NCI-H1105 treated with DMSO at 0.1 percent for 48 hours (cell line): ENCODE measurements at regions not wholly inside any gene's neighbourhood (a gene's known extent, or its start where the extent isn't known, plus 50 kb on each side); places are given as distances from the start of the nearest gene placed in this dataset.
"Not testable (repeated sequence)": the region's sequence is repeated elsewhere in the genome, so short reads cannot be mapped to it uniquely, and the experiment has no call there.

ENCODE experiments used
- DNase-seq: peaks from one replicate; lab custom pipeline; 2025; lab: John Stamatoyannopoulos, UW

DNA sequence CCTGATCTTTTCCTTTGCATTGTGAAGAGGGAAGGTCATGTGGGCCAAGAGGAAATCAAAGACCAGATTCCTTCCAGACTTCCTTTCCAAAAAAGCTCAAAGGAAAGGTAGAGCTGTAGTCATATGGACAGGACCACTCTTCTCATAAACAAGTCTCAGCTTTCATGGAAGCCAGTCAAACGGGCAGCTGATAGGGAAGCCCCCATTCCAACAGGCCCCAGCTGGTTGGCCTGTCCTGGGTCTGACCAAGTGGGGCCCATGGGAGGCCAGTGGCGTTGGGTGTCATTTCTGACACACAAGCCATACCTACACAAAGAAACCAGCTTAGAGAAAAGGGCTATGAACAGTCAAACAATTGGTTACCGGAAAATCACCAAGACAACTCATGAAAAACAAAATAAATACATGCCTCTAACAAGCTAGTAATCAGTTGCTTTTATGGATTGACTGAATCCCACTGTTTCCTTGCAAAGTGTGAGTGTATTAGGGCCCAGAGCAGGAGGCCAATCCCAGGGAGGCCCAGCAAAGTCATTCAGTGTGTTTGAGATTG is 149.6 kb upstream of the MAMLD1 start:
- DNase-seq, result no peak

DNA sequence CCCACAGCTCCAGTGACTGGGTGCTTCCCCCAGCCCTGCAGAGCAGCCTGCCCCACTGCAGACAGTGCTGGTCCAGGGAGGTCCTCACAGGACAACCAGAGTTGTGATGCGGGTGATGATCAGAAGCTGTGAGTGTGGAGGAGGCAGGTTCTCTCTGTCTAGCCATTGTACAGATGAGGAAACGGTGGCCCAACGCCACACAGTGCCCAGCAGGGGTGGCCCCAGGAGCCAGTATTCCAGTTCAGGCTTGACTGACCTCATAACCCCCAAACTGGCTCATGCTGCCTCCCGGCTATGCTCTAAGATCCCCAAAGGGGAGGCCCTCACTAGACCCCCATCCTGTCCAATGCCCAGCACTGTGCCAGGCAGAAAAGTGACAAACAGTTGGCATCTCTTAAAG is 147.1 kb upstream of the MAMLD1 start:
- DNase-seq, result not testable (repeated sequence)

GRCh38 chrX:150216716-150217115 is 146.4 kb upstream of the MAMLD1 start:
- DNase-seq, result no peak

DNA sequence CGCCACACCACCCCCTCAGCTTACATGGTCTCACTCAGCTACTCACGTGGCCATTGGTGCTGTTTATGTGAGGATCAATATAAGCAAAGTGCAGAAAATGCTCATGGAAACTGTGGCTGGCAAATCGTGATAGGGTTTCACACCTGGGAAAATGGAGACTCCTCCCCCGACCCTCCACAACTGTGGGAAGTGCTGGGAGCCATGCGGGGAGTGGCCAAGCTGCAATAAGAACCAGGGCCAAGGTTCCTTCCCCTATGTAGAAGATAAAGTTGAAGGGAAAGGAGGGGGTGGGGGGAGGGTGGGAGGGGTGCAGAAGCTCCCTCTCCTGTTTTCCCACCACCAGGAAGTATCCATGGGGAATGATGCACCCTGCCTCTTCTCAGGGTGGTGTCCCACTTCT is 145.5 kb upstream of the MAMLD1 start:
- DNase-seq, result no peak

GRCh38 chrX:150219374-150220185 is 143.5 kb upstream of the MAMLD1 start:
- DNase-seq, result no peak

GRCh38 chrX:150223176-150224015 is 139.7 kb upstream of the MAMLD1 start:
- no peak for DNase-seq

DNA sequence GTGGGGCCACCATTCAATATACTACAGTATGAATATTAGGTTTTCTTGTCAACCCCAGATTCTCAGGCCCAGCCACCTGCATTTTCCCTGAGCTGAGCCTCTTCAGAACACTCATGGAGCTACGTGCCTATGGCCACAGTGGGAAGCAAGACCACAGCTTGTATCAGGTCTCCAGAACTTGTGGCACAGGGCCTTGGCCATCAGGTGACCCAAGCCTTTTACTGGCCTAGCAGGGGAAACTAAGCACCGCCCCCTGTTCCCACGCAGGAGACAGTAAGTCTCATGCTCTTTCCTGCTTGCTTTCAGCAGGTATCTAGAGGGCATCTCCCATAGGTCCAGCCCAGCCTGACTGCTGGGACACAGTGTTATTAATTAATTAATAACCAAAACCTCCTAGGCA is 138.4 kb upstream of the MAMLD1 start:
- no peak for DNase-seq

DNA sequence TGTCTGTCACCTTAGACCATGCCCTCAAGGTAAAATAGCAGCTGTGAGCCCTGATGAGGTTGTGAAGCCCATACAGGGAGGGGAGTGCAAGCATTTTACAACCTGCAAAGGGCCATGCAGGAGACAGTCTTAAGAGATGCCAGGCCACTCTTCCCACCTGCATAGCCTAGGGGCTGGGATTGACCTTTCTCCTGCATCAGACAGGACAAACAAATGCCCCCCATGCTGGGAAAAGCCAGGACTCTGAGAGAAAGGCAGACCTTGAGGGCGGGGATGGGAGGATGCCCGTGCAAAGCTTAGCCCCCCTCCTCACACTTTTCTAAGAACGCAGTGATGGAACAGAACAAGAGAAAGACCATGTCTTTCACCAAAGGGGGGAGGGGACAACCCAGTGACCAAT is 137.9 kb upstream of the MAMLD1 start:
- DNase-seq, result no peak

DNA sequence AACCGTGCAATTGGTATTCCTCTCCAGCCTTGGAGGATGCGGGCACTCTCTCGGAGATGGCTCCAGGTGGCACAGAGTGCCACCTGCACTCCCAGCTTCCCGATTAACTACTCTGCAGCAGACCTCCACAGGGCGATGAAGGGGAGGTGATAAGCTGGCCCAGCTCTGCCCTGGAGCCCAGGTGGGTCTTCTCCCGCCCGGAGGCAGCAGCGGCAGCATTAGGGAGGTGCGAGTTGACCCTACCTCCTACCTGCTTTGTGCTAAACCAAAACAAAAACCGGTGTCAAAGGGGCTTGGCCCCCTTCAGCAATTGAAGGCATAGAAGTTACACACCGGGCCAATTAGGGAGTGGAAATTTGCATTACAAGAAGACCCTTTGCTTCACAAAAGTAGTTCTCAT is 137.4 kb upstream of the MAMLD1 start:
- DNase-seq, result no peak

- DNase-seq, result no peak
Observed at GRCh38 chrX:150226223-150226965, 136.7 kb upstream of the MAMLD1 start.

- no peak for DNase-seq
Observed at GRCh38 chrX:150227321-150227860, 135.7 kb upstream of the MAMLD1 start.

- no peak for DNase-seq
Observed at GRCh38 chrX:150227873-150228410, 135.2 kb upstream of the MAMLD1 start.

DNA sequence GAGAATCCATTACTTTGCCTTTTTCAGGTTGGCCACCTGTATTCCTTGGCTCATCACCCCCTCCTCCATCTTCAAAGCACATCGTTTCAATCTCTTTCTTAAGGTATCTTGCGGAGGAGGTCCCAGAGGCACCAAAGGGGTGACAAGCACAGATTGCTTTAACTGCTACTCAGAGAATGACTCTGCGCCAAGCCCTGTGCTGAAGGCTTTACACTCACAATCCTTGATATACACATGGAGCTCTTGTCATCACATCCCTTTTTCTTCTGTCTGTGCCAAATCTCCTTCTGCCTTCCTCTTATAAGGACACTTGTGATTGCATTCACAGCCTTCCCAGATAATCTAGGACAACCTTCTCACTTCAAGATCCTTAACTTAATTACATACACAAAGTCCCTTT is 134.7 kb upstream of the MAMLD1 start:
- no peak for DNase-seq

GRCh38 chrX:150229030-150229429 is 134.1 kb upstream of the MAMLD1 start:
- DNase-seq, result no peak

DNA sequence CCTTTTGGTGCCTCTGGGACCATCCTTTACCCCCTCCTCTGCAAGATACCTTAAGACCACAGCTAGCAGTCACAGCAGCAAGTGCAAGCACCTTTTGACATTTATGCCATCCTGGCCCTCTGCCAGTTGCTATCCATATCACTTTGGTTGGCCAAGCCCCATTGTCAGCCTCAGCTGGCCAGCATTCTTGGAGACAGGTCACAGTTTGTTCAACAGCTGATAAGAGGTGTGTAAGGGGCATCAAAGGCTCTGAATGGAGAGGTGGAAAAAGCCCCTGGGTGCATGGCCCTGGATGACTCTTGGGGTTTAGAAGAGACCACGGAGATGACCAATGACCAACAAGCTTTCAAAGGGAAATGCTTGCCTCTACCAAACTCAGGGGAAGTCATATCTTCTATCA is 133.6 kb upstream of the MAMLD1 start:
- DNase-seq, result no peak

DNA sequence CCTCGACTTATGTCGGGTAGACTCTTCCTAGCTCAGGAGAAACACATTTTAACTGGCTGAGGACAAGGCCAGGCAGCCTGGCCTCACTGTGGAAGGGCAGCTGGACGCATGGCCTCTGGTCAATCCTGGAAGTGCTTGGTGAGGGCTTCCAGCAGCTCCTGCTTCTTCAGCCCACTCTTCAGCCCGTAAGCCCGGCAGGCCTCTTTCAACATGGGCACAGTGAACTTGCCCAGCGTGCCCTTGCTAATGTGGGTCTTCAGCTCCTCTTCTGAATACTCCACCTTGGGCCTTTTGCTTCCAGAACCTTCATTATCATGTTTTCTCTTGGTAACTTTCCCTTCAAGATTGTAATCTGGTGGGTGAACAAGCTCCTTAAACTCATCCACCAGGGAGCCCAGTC is 132.2 kb upstream of the MAMLD1 start:
- DNase-seq, result not testable (repeated sequence)

GRCh38 chrX:150231368-150231767 is 131.7 kb upstream of the MAMLD1 start:
- not testable (repeated sequence) for DNase-seq

- DNase-seq, result not testable (repeated sequence)
Observed at GRCh38 chrX:150232222-150232621, 130.9 kb upstream of the MAMLD1 start.

DNA sequence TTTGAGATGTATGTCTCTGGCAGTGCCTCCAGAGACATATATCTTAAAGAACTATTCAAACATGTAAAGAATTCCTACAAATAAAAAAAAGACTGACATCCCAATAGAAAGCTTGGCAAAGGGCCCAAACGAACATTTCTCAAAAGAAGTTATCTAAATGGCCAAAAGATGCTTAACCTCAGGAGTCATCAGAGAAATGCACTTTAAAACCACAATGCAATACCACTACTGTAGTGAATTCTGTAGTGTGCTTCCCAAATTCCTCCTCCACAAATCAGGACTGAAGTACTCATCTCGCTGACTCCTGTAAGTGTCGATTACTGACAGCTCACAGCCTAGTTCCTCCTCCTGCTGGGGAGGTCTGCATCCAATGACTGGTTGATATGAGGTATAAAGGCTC is 129.0 kb upstream of the MAMLD1 start:
- no peak for DNase-seq

DNA sequence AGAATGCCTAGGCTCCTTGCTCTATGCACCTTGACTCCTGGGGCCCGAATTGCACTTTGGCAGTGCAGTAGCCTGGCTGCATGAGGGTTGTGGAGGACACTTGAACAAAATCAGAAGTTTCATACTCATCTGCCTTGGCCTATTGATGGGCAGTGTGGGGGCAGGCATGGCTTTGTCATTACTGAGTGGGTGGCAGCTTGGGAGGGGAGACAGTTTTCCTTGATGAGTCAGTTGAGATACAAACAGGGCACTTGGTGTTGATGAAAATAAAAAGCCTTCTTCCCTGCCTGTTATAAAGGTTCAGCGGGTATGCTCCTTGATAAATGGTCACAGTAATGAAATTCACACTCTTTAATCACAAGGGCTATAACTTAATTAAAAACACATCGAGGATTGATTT is 126.8 kb upstream of the MAMLD1 start:
- no peak for DNase-seq

DNA sequence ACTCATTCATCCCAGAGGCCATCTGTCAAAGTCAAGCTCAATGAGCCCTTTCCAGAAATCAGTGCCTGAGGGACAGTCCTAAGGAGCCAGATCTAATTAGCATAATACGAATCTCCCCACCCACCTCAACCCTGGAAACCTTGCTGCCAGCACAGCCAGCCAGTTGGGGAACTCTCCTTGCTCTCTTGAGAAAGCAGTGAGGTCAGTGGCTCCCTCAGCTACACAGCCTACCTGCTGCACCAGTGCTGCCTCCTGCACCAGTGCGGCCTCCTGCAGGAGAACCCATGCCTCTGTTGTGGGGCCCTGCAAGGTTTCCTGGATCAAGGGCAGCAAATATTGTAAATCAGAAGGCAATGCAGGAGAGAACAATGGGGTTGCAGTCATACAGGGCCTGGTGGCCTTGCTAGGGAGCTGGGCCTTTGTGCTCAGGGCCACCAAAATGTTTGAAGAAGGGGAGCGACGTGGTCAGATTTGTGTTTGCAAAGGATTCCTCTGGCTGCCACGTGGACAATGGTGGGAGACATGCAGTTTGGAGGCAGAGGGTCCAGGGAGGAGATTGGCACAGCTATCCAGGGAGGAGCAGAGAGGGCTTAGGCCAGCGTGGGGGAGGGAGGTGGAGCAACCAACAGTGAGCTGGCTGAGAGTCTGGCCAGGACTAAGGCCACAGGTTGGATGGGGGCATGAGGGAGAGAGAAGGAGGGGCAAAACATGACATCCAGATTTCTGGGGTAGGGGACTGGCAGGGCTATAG is 124.3 kb upstream of the MAMLD1 start:
- no peak for DNase-seq
